Gastrocnemius medialis (tissue), 4 donors: ENCODE measurements at regions not wholly inside any gene's neighbourhood (a gene's known extent, or its start where the extent isn't known, plus 50 kb on each side); places are given as distances from the start of the nearest gene placed in this dataset.

ENCODE experiments used
- ATAC-seq, 2 donors: fragments of 150-250 bp; one replicate each; pipeline ENCODE4 v1.9.1; 2016
- DNase-seq, 2 donors: peaks; one replicate each; pipeline ENCODE4 v3.0.0-alpha.2; 2019
- H3K27ac ChIP-seq, 4 donors: fragments of 200-600 bp; sonication (generic); 1 replicate in 1 of 4; 2 replicates in 3 of 4; pipeline ENCODE4 v1.5.1; 2016 to 2018; ENCODE audit warnings: mild to moderate bottlenecking in 2 of 4, moderate library complexity in 1 of 4
- H3K27me3 ChIP-seq, 3 donors: fragments of 200-600 bp; sonication (generic) in 2 of 3; 1 replicate in 1 of 3; 2 replicates in 2 of 3; pipeline versions ENCODE4 v1.5.1 to v1.6.0; 2016 to 2019; ENCODE audit warnings: mild to moderate bottlenecking in 1 of 3, moderate library complexity in 1 of 3
- H3K36me3 ChIP-seq, 2 donors: fragments of 200-600 bp; sonication (generic) in 1 of 2; one replicate each; pipeline ENCODE4 v1.5.1; 2017 to 2018
- H3K4me1 ChIP-seq, 2 donors: fragments of 200-600 bp; sonication (generic) in 1 of 2; one replicate each; pipeline ENCODE4 v1.5.1; 2016 to 2017; ENCODE audit warnings: mild to moderate bottlenecking in 2 of 2
- H3K4me3 ChIP-seq, 4 donors: fragments of 200-600 bp; sonication (generic) in 3 of 4; 1 replicate in 1 of 4; 2 replicates in 3 of 4; pipeline ENCODE4 v1.5.1; 2016 to 2019; ENCODE audit warnings: mild to moderate bottlenecking in 2 of 4
- H3K9me3 ChIP-seq, 3 donors: fragments of 200-600 bp; sonication (generic) in 2 of 3; 1 replicate in 1 of 3; 2 replicates in 2 of 3; pipeline ENCODE4 v1.5.1; 2016 to 2019
- CTCF ChIP-seq, 5 experiments: fragments of 450-650 bp in 3 of 5; fragments of 200-600 bp in 2 of 5; sonication (generic) in 2 of 5; IDR thresholded peaks in 4 of 5; conservative IDR thresholded peaks in 1 of 5; 1 replicate in 4 of 5; 2 replicates in 1 of 5; pipeline ENCODE4 v1.5.1; 2016 to 2019; ENCODE audit warnings: antibody characterized with exemption in 5 of 5, mild to moderate bottlenecking in 3 of 5, moderate library complexity in 3 of 5
- POLR2A ChIP-seq, 2 donors: fragments of 450-650 bp; IDR thresholded peaks; one replicate each; pipeline ENCODE4 v1.6.1; 2017; ENCODE audit warnings: antibody characterized with exemption in 2 of 2, mild to moderate bottlenecking in 2 of 2, moderate library complexity in 2 of 2
- in situ Hi-C, 4 donors: fragments of 200-750 bp; cut with MboI; loops; one replicate each; pipeline versions ENCODE4 v1.15.0 to v1.8.0; 2017; ENCODE audit warnings: low sequenced_read_pairs in 4 of 4
- intact Hi-C: fragments of 100-400 bp; cut with DNase I; formaldehyde crosslinking; loops from one replicate; pipeline ENCODE4 v1.15.1; 2023; ENCODE audit warnings: low total_unique reads

- no peak for DNase-seq
- no peak overlapping the region for H3K27ac ChIP-seq
- H3K4me1 ChIP-seq = no peaks in the 10 kb centered on the region
- no peaks in the 10 kb centered on the region for H3K9me3 ChIP-seq
- H3K27me3 ChIP-seq = no peaks in the 10 kb centered on the region
- no peak overlapping the region for H3K4me3 ChIP-seq
- in situ Hi-C loops (no loop called here), intact Hi-C loops (no loop called here)
- TF ChIP-seq CTCF (IDR thresholded peaks at IDR 0.05 in 4 of 5, conservative IDR thresholded peaks at IDR 0.05 in 1 of 5) (no peak), POLR2A (IDR thresholded peaks at IDR 0.05) (no peak)
- no peak for ATAC-seq
- no peaks in the 10 kb centered on the region for H3K36me3 ChIP-seq
These were observed 1044.4 kb downstream of the PLA2G4A start for GRCh38 chr1:187873126-187873525.

DNA sequence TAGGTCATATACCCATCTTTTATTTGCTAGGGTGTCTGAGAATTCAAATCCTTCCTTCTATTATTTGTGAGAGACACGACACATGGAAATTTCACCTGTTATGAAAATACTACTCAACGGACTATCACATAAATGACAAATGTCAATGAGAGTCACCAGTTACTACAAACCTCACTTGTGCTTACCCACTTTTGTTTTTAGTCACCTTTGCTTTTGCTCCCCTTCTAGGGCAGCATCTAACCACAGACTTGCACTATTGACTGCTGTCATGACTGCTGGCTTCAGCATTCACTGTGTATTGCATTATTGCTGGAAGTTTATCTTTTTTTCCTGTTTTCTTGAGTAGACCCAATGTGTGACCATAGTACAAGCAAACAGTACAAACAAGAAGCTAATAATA, 1048.0 kb downstream of the PLA2G4A start:
- intact Hi-C loops = no loop called here
- Histone ChIP-seq H3K4me3 (no peak overlapping the region), H3K36me3 (no peaks in the 10 kb centered on the region), H3K9me3 (no peaks in the 10 kb centered on the region), H3K27me3 (no peaks in the 10 kb centered on the region), H3K27ac (no peak overlapping the region), H3K4me1 (no peaks in the 10 kb centered on the region)
- no peak for DNase-seq
- TF ChIP-seq POLR2A (IDR thresholded peaks at IDR 0.05) (no peak), CTCF (IDR thresholded peaks at IDR 0.05 in 4 of 5, conservative IDR thresholded peaks at IDR 0.05 in 1 of 5) (no peak)
- in situ Hi-C loops = no loop called here
- ATAC-seq = no peak

DNA sequence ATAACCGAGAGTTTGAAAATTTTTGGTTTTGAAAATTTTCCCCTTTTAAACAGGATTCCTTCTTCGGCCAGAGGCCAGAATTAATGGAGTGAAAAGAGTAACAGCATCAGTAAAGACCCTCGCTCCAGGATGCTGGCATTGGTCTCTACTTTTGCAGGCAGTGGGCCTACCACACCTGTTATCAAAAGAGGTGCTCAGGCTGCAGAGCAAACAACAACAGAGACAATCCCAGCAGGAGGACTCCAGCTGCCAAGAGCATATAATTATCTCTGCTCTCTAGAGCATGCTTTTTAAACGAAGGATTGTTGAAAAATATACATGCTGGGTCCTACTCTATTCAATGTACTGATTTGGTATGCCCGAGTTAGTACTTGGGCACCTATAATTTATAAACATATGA, 1048.5 kb downstream of the PLA2G4A start:
- no peaks in the 10 kb centered on the region for H3K9me3 ChIP-seq
- H3K36me3 ChIP-seq = no peaks in the 10 kb centered on the region
- no peak overlapping the region for H3K4me3 ChIP-seq
- H3K4me1 ChIP-seq = no peaks in the 10 kb centered on the region
- in situ Hi-C loops = no loop called here
- intact Hi-C loops = no loop called here
- TF ChIP-seq CTCF (IDR thresholded peaks at IDR 0.05 in 4 of 5, conservative IDR thresholded peaks at IDR 0.05 in 1 of 5) = no peak
- no peak for TF ChIP-seq POLR2A (IDR thresholded peaks at IDR 0.05)
- H3K27ac ChIP-seq = no peak overlapping the region
- H3K27me3 ChIP-seq = no peaks in the 10 kb centered on the region
- ATAC-seq (no peak), DNase-seq (no peak)

- Histone ChIP-seq H3K9me3 (no peaks in the 10 kb centered on the region), H3K36me3 (no peaks in the 10 kb centered on the region), H3K27ac (no peak overlapping the region), H3K27me3 (no peaks in the 10 kb centered on the region), H3K4me3 (no peak overlapping the region), H3K4me1 (no peaks in the 10 kb centered on the region)
- intact Hi-C loops (no loop called here), in situ Hi-C loops (no loop called here)
- ATAC-seq (no peak), DNase-seq (no peak)
- TF ChIP-seq POLR2A (IDR thresholded peaks at IDR 0.05) (no peak), CTCF (IDR thresholded peaks at IDR 0.05 in 4 of 5, conservative IDR thresholded peaks at IDR 0.05 in 1 of 5) (no peak)
These were observed 1050.1 kb downstream of the PLA2G4A start for GRCh38 chr1:187878883-187879282.

GRCh38 chr1:187883356-187883755, 1054.6 kb downstream of the PLA2G4A start:
- Histone ChIP-seq H3K36me3 (no peaks in the 10 kb centered on the region), H3K4me1 (no peaks in the 10 kb centered on the region), H3K9me3 (no peaks in the 10 kb centered on the region), H3K27me3 (no peaks in the 10 kb centered on the region), H3K4me3 (no peak overlapping the region), H3K27ac (no peak overlapping the region)
- no peak for DNase-seq
- intact Hi-C loops = no loop called here
- in situ Hi-C loops = no loop called here
- ATAC-seq = no peak
- no peak for TF ChIP-seq CTCF (IDR thresholded peaks at IDR 0.05 in 4 of 5, conservative IDR thresholded peaks at IDR 0.05 in 1 of 5)
- no peak for TF ChIP-seq POLR2A (IDR thresholded peaks at IDR 0.05)
